ENCODE measurements at regions not wholly inside any gene's neighbourhood (a gene's known extent, or its start where the extent isn't known, plus 50 kb on each side); places are given as distances from the start of the nearest gene placed in this dataset.

- in situ Hi-C loops (cut with MboI; ENCODE audit: low sequenced_read_pairs) = no loop called here
These were observed 118.2 kb upstream of the KIF5B start for GRCh38 chr10:32174349-32174893.

- in situ Hi-C loops (cut with MboI; ENCODE audit: low sequenced_read_pairs) = no loop called here
These were observed 115.0 kb upstream of the KIF5B start for GRCh38 chr10:32171204-32171603.

- in situ Hi-C loops (cut with MboI; ENCODE audit: low sequenced_read_pairs) = no loop called here
These were observed 113.3 kb upstream of the KIF5B start for GRCh38 chr10:32169556-32169955.

GRCh38 chr10:32167450-32167849 lies 111.2 kb upstream of the KIF5B start:
- in situ Hi-C loops (cut with MboI; ENCODE audit: low sequenced_read_pairs) = no loop called here

GRCh38 chr10:32166365-32166764 lies 110.1 kb upstream of the KIF5B start:
- in situ Hi-C loops (cut with MboI; ENCODE audit: low sequenced_read_pairs) = no loop called here

- in situ Hi-C loops (cut with MboI; ENCODE audit: low sequenced_read_pairs) = no loop called here
These were observed 107.5 kb upstream of the KIF5B start for GRCh38 chr10:32163762-32164148.

GRCh38 chr10:32163071-32163761 lies 107.0 kb upstream of the KIF5B start:
- in situ Hi-C loops (cut with MboI; ENCODE audit: low sequenced_read_pairs) = no loop called here

GRCh38 chr10:32161586-32161985 lies 105.4 kb upstream of the KIF5B start:
- in situ Hi-C loops (cut with MboI; ENCODE audit: low sequenced_read_pairs) = no loop called here

- in situ Hi-C loops (cut with MboI; ENCODE audit: low sequenced_read_pairs) = no loop called here
These were observed 104.6 kb upstream of the KIF5B start for GRCh38 chr10:32160864-32161263.

- in situ Hi-C loops (cut with MboI; ENCODE audit: low sequenced_read_pairs) = no loop called here
These were observed 103.0 kb upstream of the KIF5B start for GRCh38 chr10:32159264-32159663.

GRCh38 chr10:32156031-32156495 lies 99.8 kb upstream of the KIF5B start:
- in situ Hi-C loops (cut with MboI; ENCODE audit: low sequenced_read_pairs) = no loop called here

- in situ Hi-C loops (cut with MboI; ENCODE audit: low sequenced_read_pairs) = no loop called here
These were observed 98.9 kb upstream of the KIF5B start for GRCh38 chr10:32155075-32155516.

GRCh38 chr10:32153931-32154330 lies 97.7 kb upstream of the KIF5B start:
- in situ Hi-C loops (cut with MboI; ENCODE audit: low sequenced_read_pairs) = no loop called here

GRCh38 chr10:32153252-32153651 lies 97.0 kb upstream of the KIF5B start:
- in situ Hi-C loops (cut with MboI; ENCODE audit: low sequenced_read_pairs) = no loop called here

GRCh38 chr10:32151871-32152270 lies 95.6 kb upstream of the KIF5B start:
- in situ Hi-C loops (cut with MboI; ENCODE audit: low sequenced_read_pairs) = no loop called here

- in situ Hi-C loops (cut with MboI; ENCODE audit: low sequenced_read_pairs) = no loop called here
These were observed 94.4 kb upstream of the KIF5B start for GRCh38 chr10:32150532-32151101.

- in situ Hi-C loops (cut with MboI; ENCODE audit: low sequenced_read_pairs) = no loop called here
These were observed 93.2 kb upstream of the KIF5B start for GRCh38 chr10:32149252-32149955.

GRCh38 chr10:32148864-32149251 lies 92.6 kb upstream of the KIF5B start:
- in situ Hi-C loops (cut with MboI; ENCODE audit: low sequenced_read_pairs) = no loop called here

GRCh38 chr10:32147730-32148129 lies 91.5 kb upstream of the KIF5B start:
- in situ Hi-C loops (cut with MboI; ENCODE audit: low sequenced_read_pairs) = no loop called here

GRCh38 chr10:32146166-32146565 lies 89.9 kb upstream of the KIF5B start:
- in situ Hi-C loops (cut with MboI; ENCODE audit: low sequenced_read_pairs) = no loop called here

- in situ Hi-C loops (cut with MboI; ENCODE audit: low sequenced_read_pairs) = no loop called here
These were observed 88.8 kb upstream of the KIF5B start for GRCh38 chr10:32144817-32145688.
